Fibroblast of skin of right biceps (primary cell): ENCODE measurements at regions not wholly inside any gene's neighbourhood (a gene's known extent, or its start where the extent isn't known, plus 50 kb on each side); places are given as distances from the start of the nearest gene placed in this dataset.
"Not testable (repeated sequence)": the region's sequence is repeated elsewhere in the genome, so short reads cannot be mapped to it uniquely, and the experiment has no call there.

Source experiments
- DNase-seq: peaks from one replicate; pipeline ENCODE4 v3.0.0-alpha.2; 2013

DNA sequence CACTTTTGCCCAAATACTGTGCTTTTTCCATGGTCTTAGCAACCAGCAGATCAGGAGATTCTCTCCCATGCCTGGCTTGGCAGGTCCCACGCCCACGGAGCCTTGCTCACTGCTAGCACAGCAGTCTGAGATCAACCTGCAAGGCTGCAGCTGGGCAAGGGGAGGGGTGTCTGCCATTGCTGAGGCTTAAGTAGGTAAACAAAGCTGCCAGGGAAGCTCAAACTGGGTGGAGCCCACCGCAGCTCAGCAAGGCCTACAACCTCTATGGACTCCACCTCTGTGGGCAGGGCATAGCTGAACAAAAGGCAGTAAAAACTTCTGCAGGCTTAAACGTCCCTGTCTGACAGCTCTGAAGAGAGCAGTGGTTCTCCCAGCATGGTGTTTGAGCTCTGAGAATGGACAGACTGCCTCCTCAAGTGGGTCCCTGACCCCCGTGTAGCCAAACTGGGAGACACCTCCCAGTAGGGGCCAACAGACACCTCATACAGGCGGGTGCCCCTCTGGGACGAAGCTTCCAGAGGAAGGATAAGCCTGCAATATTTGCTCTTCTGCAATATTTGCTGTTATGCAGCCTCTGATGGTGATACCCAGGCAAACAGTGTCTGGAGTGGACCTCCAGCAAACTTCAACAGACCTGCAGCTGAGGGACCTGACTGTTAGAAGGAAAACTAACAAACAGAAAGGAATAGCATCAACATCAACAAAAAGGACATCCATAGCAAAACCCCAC is 132.8 kb upstream of the STARD13 start:
- not testable (repeated sequence) for DNase-seq

DNA sequence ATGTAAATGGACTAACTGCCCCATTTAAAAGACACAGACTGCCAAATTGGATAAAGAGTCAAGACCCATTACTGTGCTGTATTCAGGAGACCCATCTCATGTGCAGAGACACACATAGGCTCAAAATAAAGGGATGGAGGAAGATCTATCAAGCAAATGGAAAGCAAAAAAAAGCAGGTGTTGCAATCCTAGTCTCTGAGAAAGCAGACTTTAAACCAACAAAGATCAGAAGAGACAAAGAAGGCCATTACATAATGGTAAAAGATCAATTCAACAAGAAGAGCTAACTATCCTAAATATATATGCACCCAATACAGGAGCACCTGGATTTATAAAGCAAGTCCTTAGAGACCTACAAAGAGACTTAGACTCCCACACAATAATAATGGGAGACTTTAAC is 134.6 kb upstream of the STARD13 start:
- DNase-seq, result not testable (repeated sequence)

DNA sequence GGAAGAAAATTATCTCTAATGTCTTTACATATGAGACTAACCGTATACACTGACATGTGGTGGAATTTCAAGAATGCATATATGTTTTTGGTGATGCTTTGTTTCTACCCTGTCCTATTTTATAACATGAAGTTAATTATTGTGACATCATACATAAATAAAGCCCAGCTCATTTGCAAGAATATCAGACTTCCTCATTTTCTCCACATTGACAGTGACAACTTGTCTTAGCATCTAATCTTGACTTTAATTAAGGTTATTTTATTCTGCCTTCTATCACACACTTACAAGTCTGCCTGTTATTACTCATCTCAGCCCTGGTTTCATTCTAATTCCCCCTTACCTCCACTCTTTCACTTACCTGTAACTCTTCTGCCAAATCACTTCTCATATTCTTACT is 140.6 kb upstream of the STARD13 start:
- no peak for DNase-seq

DNA sequence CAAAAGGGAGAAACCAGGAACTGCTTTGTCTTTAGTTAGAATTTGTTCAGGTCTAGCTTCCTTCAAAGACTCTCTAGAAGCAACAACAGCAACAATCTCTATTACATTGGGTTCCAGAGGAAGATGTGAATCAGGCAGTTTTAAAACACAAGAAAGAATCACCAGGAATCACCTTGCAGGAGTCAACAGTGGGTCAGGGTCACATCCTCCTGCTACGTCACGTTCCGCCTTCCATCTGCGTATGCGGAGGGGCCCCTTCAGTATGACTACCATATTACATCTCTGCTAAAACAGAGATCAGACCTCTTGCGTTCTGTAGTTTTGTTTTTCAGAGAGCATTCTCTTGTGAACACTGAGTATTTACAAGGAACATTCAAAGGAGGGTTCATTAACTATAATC is 147.8 kb upstream of the STARD13 start:
- no peak for DNase-seq

DNA sequence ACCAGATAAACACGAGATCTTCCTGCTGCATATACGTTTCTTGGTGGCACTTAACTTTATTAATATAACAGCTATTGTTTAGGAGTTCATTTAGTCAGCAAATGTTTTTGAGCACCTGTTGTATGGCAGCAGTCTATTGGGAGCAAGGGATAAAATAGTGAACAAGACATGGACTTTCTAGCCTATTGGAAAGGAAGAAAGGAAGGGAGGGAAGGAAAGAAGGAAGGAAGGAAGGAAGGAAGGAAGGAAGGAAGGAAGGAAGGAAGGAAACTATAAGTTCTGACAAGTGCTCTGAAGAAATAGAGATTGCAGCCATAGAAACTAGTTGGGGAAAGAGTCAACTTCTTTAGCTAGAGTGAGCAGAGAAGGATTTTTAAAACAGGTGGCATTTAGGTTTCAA is 149.1 kb upstream of the STARD13 start:
- no peak for DNase-seq

DNA sequence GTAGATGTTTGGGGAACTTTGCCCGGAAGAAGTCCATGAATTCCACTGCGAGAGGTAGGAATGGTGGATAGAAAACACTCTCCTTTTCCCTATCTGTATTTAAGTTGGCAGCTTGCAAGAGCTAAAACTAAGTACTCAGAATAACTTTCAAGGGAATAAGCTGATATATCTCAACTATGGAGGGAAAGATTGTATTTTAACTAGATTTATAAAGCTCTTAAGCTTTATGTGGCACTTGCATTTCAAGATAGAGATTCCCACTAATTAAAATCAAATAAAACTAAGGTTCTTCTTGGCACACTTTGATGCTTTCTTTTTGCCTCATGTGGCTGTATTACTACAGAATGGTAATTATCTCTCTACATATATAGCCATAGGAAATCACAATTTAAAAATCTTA is 149.7 kb upstream of the STARD13 start:
- DNase-seq, result no peak

DNA sequence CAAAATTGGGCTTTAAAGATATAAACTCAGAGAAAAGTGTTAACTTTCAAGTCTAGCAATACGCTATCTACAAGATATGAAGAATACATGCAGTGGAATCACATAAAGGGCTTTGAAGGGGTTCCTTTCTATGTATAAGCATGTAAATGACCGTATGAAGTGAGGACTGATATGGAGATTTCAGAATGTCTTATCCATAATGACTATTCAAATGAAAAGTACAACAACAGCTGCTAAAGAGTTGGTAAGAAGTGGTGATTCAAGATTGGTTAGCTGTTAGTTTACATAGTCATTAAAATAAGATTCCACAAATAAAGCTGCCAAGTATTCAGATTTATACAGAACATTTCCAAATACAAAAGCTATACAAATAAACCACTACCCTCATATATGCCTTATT is 153.4 kb upstream of the STARD13 start:
- no peak for DNase-seq

DNA sequence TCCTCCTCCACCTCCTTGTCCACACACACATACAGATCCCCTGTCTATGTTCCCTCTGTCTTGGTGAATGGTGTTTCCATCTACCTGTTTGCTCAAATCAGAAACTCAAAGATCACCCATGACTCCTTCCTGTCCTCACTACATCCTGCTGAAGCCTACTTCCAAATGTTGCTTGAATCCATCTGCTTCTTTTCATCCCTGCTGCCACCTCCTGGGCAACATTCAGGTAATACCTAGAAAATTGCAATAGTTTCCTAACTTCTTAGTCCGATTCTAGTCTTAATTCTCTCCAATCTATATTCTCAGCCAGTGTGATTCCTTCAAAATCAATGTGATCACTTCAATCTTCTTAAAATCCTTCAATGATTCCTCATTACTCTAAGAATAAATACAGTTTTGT is 155.5 kb upstream of the STARD13 start:
- peak; percentile 23 for DNase-seq

DNA sequence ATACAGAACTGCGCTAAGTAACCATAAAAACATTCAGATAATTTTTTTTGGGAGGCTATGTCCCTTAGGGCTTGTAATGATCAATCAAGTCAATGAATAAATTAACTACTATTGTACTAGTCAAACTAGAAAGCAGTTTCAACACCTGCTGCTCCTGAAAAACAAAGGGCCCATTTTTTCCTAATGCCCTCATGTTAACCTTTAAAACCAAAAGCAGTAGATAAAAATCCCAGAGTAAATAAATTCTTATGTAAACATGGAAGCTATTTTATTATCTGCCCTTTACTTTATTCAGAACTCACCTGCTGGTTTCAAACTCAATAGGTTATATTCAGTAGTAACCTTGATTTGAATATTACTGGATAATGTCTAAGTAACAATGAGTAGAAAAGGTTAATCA is 159.5 kb upstream of the STARD13 start:
- DNase-seq, result no peak

DNA sequence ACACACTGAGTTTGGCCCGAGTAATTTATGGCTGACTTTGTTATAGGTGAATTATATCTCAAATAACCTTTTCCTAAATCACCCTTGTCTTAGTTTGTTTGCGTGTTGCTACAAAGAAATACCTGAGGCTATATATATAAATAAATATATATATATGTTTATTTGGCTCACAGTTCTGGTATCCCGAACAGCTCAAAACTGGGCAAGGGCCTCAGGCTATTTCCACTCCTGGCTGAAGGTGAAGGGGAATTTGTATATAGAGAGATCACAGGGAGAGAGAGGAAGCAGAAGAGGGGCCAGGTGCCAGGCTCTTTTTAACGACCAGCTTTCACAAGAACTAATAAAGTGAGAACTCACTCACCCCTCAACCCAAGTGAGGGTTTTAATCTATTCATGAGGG is 159.9 kb upstream of the STARD13 start:
- DNase-seq, result no peak

DNA sequence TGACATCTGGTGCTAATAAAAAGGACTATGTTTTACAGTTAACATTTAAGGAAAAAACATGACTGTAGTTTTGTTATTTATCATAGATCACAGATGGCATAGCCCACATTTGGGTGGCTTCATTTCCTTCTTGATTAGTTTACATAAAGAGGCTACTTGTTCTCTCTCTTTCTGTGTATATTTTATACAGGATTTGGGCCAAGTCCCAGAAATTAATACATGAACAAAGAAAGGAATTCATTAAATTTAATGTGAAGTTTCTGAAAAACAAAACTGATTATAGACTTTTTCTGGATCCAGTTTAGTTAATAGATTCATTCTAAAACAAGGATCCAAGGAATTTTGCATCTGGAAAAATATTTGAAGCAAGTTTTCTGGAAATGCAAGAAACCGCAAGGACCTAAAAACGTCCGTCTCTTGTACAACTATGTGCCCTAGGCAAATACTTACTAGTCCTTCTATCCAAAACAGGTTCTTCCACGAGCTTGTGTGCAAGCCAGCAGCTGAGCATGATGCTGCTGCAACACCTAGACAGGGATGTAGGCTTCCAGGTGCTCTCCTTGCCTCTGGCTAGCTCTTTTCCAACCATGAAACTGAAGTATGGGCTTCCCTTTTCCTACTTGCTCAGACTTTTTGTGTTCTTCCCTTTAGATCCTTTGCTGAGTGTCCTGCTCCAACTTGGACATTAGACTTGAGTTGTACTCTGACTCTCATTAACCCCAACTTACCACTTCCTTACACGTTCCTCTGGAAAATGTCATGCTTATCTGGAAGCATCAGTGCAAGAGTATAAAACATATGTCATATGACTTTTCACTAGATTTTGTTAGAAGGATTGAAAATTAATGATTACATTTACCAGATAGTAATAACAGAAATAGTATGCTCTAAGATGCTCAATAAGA is 161.5 kb upstream of the STARD13 start:
- no peak for DNase-seq

DNA sequence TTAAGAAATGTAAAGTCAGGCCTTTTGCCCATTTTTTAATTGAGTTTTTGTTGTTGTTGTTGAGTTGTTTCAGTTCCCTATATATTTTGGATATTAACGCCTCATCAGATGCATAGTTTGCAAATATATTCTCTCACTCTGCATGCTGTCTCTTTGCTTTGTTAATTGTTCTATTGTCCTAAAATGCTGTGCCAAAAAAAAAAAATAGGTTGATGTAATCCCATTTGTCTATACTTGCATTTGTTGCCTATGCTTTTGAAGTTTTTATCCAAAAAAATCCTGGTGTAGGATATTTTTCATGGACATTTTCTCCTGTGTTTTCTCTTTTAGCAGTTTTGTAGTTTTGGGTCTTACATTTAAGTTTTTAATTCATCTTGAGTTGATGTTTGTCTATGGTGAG is 163.3 kb upstream of the STARD13 start:
- no peak for DNase-seq

DNA sequence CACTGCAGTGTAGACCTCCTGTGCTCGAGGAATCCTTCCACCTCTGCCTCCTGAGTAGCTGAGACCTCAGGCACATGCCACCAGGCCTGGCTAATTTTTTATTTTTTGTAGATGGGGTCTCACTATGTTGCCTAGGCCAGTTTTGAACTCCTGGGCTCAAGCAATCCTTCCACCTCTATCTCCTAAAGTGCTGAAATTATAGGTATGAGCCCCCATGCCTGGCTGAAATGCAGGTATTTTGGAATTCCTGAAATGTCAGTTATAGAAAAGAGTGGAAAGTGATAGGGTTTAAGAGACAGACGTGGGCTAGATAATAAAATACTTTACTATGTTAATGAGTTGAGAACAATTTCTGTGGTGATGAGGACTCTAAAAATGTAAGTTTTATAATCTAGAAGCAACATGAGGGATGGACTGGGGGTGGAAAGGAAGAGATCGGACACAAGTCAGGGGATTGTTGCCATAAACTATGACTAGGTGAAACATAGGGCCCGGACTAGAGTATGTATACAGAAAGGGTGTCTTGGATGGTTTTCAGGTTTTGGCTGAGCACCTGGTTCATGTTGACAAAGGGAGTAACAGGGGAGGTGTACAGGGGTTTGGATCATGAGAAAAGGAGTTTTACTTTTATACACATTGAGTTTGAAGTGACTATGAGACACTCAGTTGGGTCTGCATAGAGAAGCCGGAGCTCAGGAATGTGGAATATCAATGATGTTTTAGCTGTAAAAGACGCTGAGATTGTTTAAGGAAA is 165.6 kb upstream of the STARD13 start:
- no peak for DNase-seq

DNA sequence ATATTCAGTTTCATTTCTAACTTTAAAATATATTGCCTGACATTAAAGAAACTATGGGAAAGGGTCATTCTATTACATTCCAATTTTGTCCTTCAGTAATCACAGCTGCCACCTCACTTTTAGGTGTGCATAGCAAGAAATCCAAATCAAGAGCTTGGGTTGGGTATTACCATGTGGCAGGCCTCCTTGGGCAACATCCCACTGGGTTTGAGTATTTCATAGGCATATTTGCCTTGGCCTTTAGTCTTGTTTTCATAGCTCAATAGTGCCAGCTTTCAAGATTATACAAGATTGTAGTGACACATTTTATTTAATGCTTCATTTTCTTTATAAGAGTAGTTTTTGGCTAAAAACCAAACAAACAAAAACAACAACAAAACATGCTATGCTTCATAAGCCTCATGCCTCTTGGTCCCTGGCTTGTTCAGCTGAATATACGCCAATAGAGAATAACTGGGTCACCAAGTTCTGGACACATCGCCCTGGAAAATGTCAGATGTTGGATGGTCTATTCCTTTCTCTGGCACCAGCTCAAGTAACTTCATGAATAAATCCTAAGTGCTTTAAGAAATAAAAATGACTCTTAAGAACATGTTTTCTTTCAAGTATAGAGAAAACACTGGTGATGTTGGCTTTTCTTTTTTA is 167.4 kb upstream of the STARD13 start:
- no peak for DNase-seq

DNA sequence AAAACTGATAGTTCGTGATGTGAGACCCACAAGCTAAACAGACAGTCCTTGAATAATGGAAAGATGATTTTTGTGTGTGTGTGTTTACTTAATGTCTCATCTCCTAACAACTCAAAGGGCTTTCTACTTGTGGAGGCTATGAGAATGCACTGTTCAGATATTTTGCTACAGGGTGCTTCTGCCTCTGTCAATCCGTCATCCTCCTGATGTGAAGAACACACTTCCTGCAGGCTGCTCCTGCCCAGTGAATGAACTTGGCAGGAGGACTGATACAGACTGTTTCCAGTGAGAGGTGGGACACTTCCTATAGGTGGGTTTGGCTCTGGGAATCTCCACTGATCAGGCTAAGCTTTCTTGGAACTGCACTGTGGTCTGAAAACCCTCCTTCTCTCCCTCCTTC is 168.4 kb upstream of the STARD13 start:
- peak; percentile 53 for DNase-seq

DNA sequence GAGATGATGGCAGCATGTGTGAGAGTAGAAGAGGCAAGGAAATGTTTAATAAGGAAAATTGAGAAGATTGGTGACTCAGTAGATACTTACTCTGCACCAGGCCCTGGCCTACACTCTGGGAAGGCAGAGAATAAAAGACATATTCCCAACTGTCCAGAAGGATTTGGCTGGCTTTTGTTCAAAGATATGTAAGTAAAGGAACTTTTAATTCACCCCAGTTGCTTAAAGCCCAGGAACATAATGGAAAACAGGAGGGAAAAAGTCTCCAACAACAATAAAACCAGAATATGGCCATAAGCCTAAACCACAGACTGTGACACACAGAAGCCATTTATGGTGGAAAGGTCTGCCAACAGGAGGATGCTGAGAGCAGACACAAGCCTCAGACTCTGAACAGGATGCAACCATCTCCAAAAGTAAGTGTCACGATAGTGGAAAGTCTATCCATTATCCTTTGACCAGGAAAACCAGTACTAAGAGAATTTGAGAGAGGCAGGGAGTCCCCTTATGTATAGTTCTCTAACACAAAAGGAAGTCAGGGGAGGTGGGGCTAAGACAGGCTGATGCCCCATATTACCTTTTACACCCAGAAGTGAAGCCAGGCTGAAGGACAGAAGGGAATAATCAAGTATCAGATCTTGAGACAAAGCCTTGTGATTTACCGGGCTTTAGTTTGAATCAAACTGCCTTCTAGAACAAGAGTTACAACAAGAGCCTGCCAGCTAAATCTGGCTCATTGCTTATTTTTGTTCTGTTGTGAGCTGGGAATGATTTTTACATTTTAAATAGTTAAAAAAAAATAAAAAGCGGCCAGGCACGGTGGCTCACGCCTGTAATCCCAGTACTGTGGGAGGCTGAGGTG is 169.5 kb upstream of the STARD13 start:
- peak; percentile 93 for DNase-seq

DNA sequence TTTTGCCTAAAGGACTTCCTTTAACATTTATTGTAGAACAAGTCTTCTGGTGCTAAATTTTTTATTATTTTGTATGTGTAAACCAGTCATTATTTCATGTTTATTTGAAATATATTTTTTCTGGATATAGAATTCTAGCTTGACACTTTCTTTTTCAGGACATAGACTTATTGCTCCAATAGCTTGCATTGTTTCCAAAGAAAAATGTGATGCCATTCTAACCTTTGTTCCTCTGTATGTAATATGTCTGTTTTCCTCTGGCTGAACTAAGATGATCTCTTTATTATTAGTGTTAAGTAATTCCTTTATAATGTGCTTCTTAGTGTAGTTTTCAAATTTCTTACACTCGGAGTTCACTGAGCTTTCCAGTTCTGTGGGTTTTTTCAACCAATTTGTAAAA is 174.1 kb upstream of the STARD13 start:
- DNase-seq, result no peak

DNA sequence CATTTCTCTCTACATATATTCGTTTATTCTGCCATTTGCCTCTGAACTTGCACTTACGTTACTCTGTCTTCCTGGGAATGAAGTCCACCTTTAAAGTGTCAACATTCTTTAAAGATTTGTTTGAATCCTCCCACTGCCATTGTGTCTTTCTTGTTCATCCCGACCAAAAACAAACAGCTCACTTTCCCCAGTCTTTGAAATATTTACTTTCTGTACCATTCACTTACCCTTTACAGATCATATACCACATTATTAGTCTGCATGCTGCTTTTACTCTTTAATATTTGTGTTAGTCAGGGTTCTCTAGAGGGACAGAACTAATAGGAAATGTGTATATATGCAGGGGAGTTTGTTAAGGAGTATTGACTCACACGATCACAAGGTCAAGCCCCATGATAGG is 176.6 kb upstream of the STARD13 start:
- DNase-seq, result no peak

DNA sequence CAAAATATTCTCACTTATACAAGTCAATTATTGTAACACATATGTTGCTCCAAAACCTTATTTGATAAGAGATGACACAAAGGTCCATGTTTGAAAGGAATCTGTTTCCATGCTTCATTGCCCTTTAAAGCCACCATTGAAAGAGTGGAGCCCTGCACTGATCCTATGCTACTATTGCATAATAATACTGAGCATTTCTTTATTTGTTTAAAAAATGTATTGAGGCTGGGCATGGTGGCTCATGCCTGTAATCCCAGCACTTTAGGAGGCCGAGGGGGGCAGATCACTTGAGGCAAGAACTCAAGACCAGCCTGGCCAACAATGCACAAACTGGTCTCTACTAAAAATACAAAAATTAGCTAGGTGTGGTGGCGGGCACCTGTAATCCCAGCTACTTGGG is 178.8 kb upstream of the STARD13 start:
- DNase-seq, result no peak

DNA sequence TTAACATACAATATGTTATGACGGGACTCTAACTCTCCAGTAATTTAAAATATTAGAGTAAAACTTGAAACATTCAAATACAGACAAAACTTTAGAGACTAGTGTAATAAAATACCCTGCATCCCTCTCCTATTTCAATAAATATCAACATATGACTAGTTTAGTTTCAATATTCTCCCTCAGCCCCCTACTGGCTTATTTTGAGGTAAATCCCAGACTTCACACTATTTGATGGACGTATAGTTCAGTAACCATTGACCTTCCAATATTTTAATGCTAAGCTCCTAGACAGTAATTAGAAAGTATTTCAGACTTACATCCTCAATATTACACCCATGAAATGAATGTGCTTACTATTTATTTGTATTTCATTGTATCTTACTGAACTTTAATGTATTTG is 180.7 kb upstream of the STARD13 start:
- no peak for DNase-seq

DNA sequence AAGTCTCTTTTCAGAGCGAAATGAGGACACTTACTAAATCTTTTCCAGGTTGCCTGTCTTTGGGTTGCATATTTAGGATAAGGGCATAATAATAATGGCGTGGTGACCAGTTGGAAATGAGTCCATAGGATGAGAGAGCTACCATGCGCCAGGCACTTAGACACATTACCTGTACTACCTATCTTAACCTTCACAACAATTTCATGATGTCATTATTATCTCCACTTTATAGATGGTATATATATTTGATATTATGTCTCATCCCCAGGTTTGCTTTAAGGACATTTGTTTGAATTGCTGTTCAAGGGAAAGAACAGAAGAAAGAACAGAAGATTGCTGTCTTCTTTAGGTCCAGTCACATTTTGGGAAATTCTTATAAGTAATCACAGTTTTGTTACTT is 182.0 kb upstream of the STARD13 start:
- DNase-seq, result no peak

DNA sequence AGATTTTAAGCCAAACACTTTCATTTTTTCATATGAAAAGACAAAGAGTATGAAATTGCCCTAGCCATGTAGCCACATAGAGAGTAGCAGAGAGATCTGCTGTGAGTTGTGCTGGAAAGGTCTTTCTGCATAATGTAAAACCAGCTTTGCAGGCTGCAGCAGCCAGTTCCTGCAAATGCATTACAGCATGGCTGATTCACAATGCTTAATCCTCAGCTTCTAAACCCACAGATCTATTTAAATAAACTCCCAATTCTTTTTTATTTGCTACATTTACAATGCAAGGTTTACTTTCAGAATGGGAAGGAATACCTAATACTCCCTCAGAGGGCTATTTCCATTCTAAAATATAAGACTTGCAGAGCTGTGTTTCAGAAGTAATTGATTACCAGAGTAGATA is 185.6 kb upstream of the STARD13 start:
- DNase-seq, result no peak
